ENCODE measurements at regions not wholly inside any gene's neighbourhood (a gene's known extent, or its start where the extent isn't known, plus 50 kb on each side); places are given as distances from the start of the nearest gene placed in this dataset.

DNA sequence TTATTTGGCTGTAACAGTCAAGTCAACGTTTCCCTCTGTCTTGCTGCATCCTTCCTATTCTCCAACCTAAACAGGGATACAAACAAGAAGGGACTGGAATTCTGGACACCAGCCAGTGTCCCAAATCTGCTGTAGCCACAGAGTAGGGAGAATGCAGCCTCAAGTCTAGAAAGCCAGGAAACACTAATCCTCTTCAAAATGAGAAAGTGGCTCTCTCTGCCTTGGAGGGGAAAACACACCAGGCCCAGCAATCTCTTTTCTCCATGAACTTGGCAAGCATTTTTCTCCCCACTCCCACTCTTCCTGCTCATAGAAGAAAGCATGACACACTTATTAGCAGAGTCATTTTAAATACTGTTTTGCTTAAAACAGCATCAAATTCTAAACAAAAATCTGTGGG, 781.7 kb downstream of the SQOR start:
- TF ChIP-seq POLR2A (IDR thresholded peaks at IDR 0.05; ENCODE audit: low read length): no peak
- TF ChIP-seq, protein P1, sequence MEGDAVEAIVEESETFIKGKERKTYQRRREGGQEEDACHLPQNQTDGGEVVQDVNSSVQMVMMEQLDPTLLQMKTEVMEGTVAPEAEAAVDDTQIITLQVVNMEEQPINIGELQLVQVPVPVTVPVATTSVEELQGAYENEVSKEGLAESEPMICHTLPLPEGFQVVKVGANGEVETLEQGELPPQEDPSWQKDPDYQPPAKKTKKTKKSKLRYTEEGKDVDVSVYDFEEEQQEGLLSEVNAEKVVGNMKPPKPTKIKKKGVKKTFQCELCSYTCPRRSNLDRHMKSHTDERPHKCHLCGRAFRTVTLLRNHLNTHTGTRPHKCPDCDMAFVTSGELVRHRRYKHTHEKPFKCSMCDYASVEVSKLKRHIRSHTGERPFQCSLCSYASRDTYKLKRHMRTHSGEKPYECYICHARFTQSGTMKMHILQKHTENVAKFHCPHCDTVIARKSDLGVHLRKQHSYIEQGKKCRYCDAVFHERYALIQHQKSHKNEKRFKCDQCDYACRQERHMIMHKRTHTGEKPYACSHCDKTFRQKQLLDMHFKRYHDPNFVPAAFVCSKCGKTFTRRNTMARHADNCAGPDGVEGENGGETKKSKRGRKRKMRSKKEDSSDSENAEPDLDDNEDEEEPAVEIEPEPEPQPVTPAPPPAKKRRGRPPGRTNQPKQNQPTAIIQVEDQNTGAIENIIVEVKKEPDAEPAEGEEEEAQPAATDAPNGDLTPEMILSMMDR (IDR thresholded peaks at IDR 0.05): no peak
- no peak for TF ChIP-seq POLR2AphosphoS2 (conservative IDR thresholded peaks at IDR 0.05; ENCODE audit: low read length)
- TF ChIP-seq NR3C1 (IDR thresholded peaks at IDR 0.05): no peak
- TF ChIP-seq EP300 (IDR thresholded peaks at IDR 0.05): no peak
- TF ChIP-seq ZC3H11A (IDR thresholded peaks at IDR 0.05): no peak
- no peak for TF ChIP-seq CHD2 (IDR thresholded peaks at IDR 0.05; ENCODE audit: low read length, partially characterized antibody)
- TF ChIP-seq, protein P2, sequence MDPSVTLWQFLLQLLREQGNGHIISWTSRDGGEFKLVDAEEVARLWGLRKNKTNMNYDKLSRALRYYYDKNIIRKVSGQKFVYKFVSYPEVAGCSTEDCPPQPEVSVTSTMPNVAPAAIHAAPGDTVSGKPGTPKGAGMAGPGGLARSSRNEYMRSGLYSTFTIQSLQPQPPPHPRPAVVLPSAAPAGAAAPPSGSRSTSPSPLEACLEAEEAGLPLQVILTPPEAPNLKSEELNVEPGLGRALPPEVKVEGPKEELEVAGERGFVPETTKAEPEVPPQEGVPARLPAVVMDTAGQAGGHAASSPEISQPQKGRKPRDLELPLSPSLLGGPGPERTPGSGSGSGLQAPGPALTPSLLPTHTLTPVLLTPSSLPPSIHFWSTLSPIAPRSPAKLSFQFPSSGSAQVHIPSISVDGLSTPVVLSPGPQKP (IDR thresholded peaks at IDR 0.05; ENCODE audit: low read depth, low read length): no peak
- no peak for TF ChIP-seq RFX5 (IDR thresholded peaks at IDR 0.05)
- TF ChIP-seq, protein P3, sequence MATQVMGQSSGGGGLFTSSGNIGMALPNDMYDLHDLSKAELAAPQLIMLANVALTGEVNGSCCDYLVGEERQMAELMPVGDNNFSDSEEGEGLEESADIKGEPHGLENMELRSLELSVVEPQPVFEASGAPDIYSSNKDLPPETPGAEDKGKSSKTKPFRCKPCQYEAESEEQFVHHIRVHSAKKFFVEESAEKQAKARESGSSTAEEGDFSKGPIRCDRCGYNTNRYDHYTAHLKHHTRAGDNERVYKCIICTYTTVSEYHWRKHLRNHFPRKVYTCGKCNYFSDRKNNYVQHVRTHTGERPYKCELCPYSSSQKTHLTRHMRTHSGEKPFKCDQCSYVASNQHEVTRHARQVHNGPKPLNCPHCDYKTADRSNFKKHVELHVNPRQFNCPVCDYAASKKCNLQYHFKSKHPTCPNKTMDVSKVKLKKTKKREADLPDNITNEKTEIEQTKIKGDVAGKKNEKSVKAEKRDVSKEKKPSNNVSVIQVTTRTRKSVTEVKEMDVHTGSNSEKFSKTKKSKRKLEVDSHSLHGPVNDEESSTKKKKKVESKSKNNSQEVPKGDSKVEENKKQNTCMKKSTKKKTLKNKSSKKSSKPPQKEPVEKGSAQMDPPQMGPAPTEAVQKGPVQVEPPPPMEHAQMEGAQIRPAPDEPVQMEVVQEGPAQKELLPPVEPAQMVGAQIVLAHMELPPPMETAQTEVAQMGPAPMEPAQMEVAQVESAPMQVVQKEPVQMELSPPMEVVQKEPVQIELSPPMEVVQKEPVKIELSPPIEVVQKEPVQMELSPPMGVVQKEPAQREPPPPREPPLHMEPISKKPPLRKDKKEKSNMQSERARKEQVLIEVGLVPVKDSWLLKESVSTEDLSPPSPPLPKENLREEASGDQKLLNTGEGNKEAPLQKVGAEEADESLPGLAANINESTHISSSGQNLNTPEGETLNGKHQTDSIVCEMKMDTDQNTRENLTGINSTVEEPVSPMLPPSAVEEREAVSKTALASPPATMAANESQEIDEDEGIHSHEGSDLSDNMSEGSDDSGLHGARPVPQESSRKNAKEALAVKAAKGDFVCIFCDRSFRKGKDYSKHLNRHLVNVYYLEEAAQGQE (IDR thresholded peaks at IDR 0.05): no peak
- TF ChIP-seq GATA3 (IDR thresholded peaks at IDR 0.05; ENCODE audit: borderline replicate concordance): no peak
- no peak for TF ChIP-seq TP53 (CRISPR knock-in tag; IDR thresholded peaks at IDR 0.05)
- TF ChIP-seq MAFK (IDR thresholded peaks at IDR 0.05; ENCODE audit: partially characterized antibody): no peak

Measured in A549 (cell line).